Fibroblast of mammary gland (primary cell): ENCODE measurements at regions not wholly inside any gene's neighbourhood (a gene's known extent, or its start where the extent isn't known, plus 50 kb on each side); places are given as distances from the start of the nearest gene placed in this dataset.
A peak's percentile ranks its signal among the peaks of the same experiment; 100 is the strongest.

ENCODE experiments used
- DNase-seq: peaks from one replicate; pipeline ENCODE4 v3.0.0-alpha.2; 2010; ENCODE audit warnings: low read depth
- H3K4me3 ChIP-seq: 2 replicates; pipeline ENCODE4 v1.5.1; 2011; ENCODE audit warnings: low read depth, mild to moderate bottlenecking, low read length, moderate library complexity; ENCODE audit not compliant: control insufficient read depth
- CTCF ChIP-seq: conservative IDR thresholded peaks from 2 replicates; pipeline ENCODE4 v1.5.1; 2011; ENCODE audit warnings: low read depth, low read length, inconsistent platforms; ENCODE audit not compliant: control insufficient read depth, insufficient read depth

- no peak overlapping the region for H3K4me3 ChIP-seq
- no peak for DNase-seq
- no peak for TF ChIP-seq CTCF
Measured at GRCh38 chr5:28430565-28431178, 1392.3 kb upstream of the CDH9 start.

- no peak overlapping the region for H3K4me3 ChIP-seq
- TF ChIP-seq CTCF = no peak
- no peak for DNase-seq
Measured at GRCh38 chr5:28421141-28421540, 1382.8 kb upstream of the CDH9 start.

GRCh38 chr5:28415791-28416443 lies 1377.5 kb upstream of the CDH9 start:
- no peak for DNase-seq
- no peak overlapping the region for H3K4me3 ChIP-seq
- no peak for TF ChIP-seq CTCF

- H3K4me3 ChIP-seq = no peak overlapping the region
- TF ChIP-seq CTCF = no peak
- DNase-seq = no peak
Measured at GRCh38 chr5:28414619-28415018, 1376.2 kb upstream of the CDH9 start.

- no peak for TF ChIP-seq CTCF
- no peak for DNase-seq
- H3K4me3 ChIP-seq = no peak overlapping the region
Measured at GRCh38 chr5:28408651-28409050, 1370.3 kb upstream of the CDH9 start.

- no peak overlapping the region for H3K4me3 ChIP-seq
- DNase-seq = peak; percentile 2
- TF ChIP-seq CTCF = no peak
Measured at GRCh38 chr5:28408186-28408585, 1369.8 kb upstream of the CDH9 start.
